PC-3 (cell line): ENCODE measurements at regions not wholly inside any gene's neighbourhood (a gene's known extent, or its start where the extent isn't known, plus 50 kb on each side); places are given as distances from the start of the nearest gene placed in this dataset.

Source experiments
- ATAC-seq: fragments of 200-7000 bp; cut with Tn5 transposase; 2 replicates; pipeline ENCODE4 v1.9.1; 2020; ENCODE audit warnings: mild to moderate bottlenecking, moderate library complexity
- BruUV-seq: library from RNA; stranded (reverse); fragments of 400-500 nt; replicated peaks from 2 replicates; lab custom pipeline; 2021; lab: Mats Ljungman, UMichigan
- CTCF ChIA-PET: fragments of 300-600 bp; sonication (Branson Sonifier 250); formaldehyde crosslinking; loops from one replicate; lab custom pipeline; 2022; ENCODE audit warnings: antibody characterized with exemption; lab: Charles Lee
- POLR2A ChIA-PET: fragments of 300-600 bp; sonication (Branson Sonifier 250); formaldehyde crosslinking; loops from one replicate; lab custom pipeline; 2022; ENCODE audit warnings: antibody characterized with exemption; ENCODE audit not compliant: unreplicated experiment; lab: Charles Lee
- DNase-seq: peaks from one replicate; pipeline ENCODE4 v3.0.0-alpha.2; 2015
- H2AFZ ChIP-seq: fragments of 300-600 bp; sonication (generic); 2 replicates; pipeline ENCODE4 v1.6.0; 2016; ENCODE audit warnings: antibody characterized with exemption, low read length
- H3F3A ChIP-seq: fragments of 300-600 bp; sonication (generic); one replicate; pipeline ENCODE4 v1.6.0; 2017; ENCODE audit warnings: antibody characterized with exemption, low read length, control low read depth, mild to moderate bottlenecking; ENCODE audit not compliant: unreplicated experiment
- H3K27ac ChIP-seq: fragments of 300-600 bp; sonication (generic); 2 replicates; pipeline ENCODE4 v1.5.1; 2016; ENCODE audit warnings: mild to moderate bottlenecking, low read length
- H3K27me3 ChIP-seq: fragments of 300-600 bp; sonication (generic); 2 replicates; pipeline ENCODE4 v1.6.1; 2016; ENCODE audit warnings: low read length, mixed read lengths
- H3K36me3 ChIP-seq: fragments of 300-600 bp; sonication (generic); 2 replicates; pipeline ENCODE4 v1.6.1; 2016; ENCODE audit warnings: low read depth, mixed run types, low read length, mixed read lengths
- H3K4me1 ChIP-seq: fragments of 300-600 bp; sonication (generic); 2 replicates; pipeline ENCODE4 v1.5.1; 2016; ENCODE audit warnings: low read length; ENCODE audit not compliant: insufficient read depth
- H3K4me2 ChIP-seq: fragments of 300-600 bp; sonication (generic); 2 replicates; pipeline ENCODE4 v1.6.0; 2016; ENCODE audit warnings: low read length
- H3K4me3 ChIP-seq: fragments of 300-600 bp; sonication (generic); 2 replicates; pipeline ENCODE4 v1.5.1; 2016; ENCODE audit warnings: mild to moderate bottlenecking, low read length, mixed read lengths
- H3K79me2 ChIP-seq: fragments of 300-600 bp; sonication (generic); 2 replicates; pipeline ENCODE4 v1.6.1; 2017; ENCODE audit warnings: low read length, mixed read lengths
- H3K9ac ChIP-seq: fragments of 300-600 bp; sonication (generic); 2 replicates; pipeline ENCODE4 v1.6.0; 2016; ENCODE audit warnings: mild to moderate bottlenecking, low read length
- H3K9me2 ChIP-seq: fragments of 300-600 bp; sonication (generic); replicated peaks from 2 replicates; pipeline ENCODE4 v1.6.1; 2016; ENCODE audit warnings: mixed run types, low read length, mixed read lengths
- H3K9me3 ChIP-seq: fragments of 300-600 bp; sonication (generic); 2 replicates; pipeline ENCODE4 v1.6.1; 2016; ENCODE audit warnings: low read length, mixed read lengths
- H4K20me1 ChIP-seq: fragments of 300-600 bp; sonication (generic); 2 replicates; pipeline ENCODE4 v1.6.1; 2016; ENCODE audit warnings: low read length, mixed read lengths
- CTCF ChIP-seq: fragments of 300-600 bp; sonication (generic); conservative IDR thresholded peaks from 2 replicates; pipeline ENCODE4 v1.5.1; 2017; ENCODE audit warnings: antibody characterized with exemption, low read depth, mild to moderate bottlenecking, low read length
- EZH2 ChIP-seq: fragments of 300-600 bp; sonication (generic); IDR thresholded peaks from one replicate; pipeline ENCODE4 v1.6.1; 2017; ENCODE audit warnings: antibody characterized with exemption, mild to moderate bottlenecking, low read length; ENCODE audit not compliant: unreplicated experiment
- EZH2phosphoT487 ChIP-seq: fragments of 300-600 bp; sonication (generic); IDR thresholded peaks from 2 replicates; pipeline ENCODE4 v1.6.1; 2018; ENCODE audit warnings: mild to moderate bottlenecking, antibody characterized with exemption, low read length, borderline replicate concordance
- intact Hi-C: fragments of 100-400 bp; cut with micrococcal nuclease; formaldehyde crosslinking; loops from 2 replicates; pipeline ENCODE4 v1.9.0; 2023

GRCh38 chr18:67433971-67434370 lies 82.5 kb downstream of the DSEL start:
- Histone ChIP-seq H2AFZ (no peak overlapping the region), H3K9me2 (no peaks in the 10 kb centered on the region), H3K36me3 (no peaks in the 10 kb centered on the region; the same call in 1 of the 2 replicates), H3F3A (no peaks in the 10 kb centered on the region), H3K9ac (no peak overlapping the region), H4K20me1 (no peaks in the 10 kb centered on the region), H3K27ac (no peak overlapping the region), H3K4me2 (no peak overlapping the region), H3K79me2 (no peaks in the 10 kb centered on the region), H3K4me3 (no peak overlapping the region), H3K27me3 (no peaks in the 10 kb centered on the region), H3K4me1 (no peaks in the 10 kb centered on the region; the same call in 1 of the 2 replicates), H3K9me3 (peaks cover 10% of the 10 kb centered on the region; the same call in 1 of the 2 replicates)
- ChIA-PET POLR2A (no interaction called here), CTCF (no interaction called here)
- no TSS peak for BruUV-seq
- no peak for DNase-seq
- no peak for TF ChIP-seq EZH2phosphoT487
- TF ChIP-seq EZH2 = no peak
- TF ChIP-seq CTCF = no peak
- ATAC-seq = no peak
- intact Hi-C loops = no loop called here

- peaks cover 10% of the 10 kb centered on the region; the same call in 1 of the 2 replicates for H3K9me3 ChIP-seq
- no peaks in the 10 kb centered on the region for H3K9me2 ChIP-seq
- DNase-seq (no peak), ATAC-seq (no peak)
- no peaks in the 10 kb centered on the region for H4K20me1 ChIP-seq
- no peak overlapping the region for H3K9ac ChIP-seq
- no peak overlapping the region for H3K4me3 ChIP-seq
- H3K36me3 ChIP-seq = no peaks in the 10 kb centered on the region
- no peaks in the 10 kb centered on the region for H3K79me2 ChIP-seq
- H3K4me2 ChIP-seq = no peak overlapping the region
- H2AFZ ChIP-seq = no peak overlapping the region
- intact Hi-C loops = no loop called here
- no peak overlapping the region for H3K27ac ChIP-seq
- BruUV-seq = no TSS peak
- POLR2A ChIA-PET = no interaction called here
- H3F3A ChIP-seq = peaks cover 4% of the 10 kb centered on the region
- H3K27me3 ChIP-seq = no peaks in the 10 kb centered on the region
- TF ChIP-seq EZH2 (no peak), EZH2phosphoT487 (no peak), CTCF (no peak)
- CTCF ChIA-PET = no interaction called here
- H3K4me1 ChIP-seq = peaks cover 8% of the 10 kb centered on the region
Observed at GRCh38 chr18:67432806-67433205, 83.7 kb downstream of the DSEL start.

GRCh38 chr18:67428805-67429204 lies 87.7 kb downstream of the DSEL start:
- Histone ChIP-seq H3K27me3 (no peaks in the 10 kb centered on the region), H3K36me3 (no peaks in the 10 kb centered on the region), H3K9ac (no peak overlapping the region), H4K20me1 (no peaks in the 10 kb centered on the region), H3K27ac (peak overlapping the region; percentile 56), H3K9me2 (no peaks in the 10 kb centered on the region), H2AFZ (no peak overlapping the region), H3K4me1 (peaks cover 28% of the 10 kb centered on the region), H3K4me2 (peak overlapping the region; percentile 43), H3F3A (peaks cover 4% of the 10 kb centered on the region), H3K4me3 (no peak overlapping the region; the same call in 1 of the 2 replicates), H3K9me3 (no peaks in the 10 kb centered on the region), H3K79me2 (no peaks in the 10 kb centered on the region)
- DNase-seq (peak; percentile 84), ATAC-seq (peak; percentile 72)
- intact Hi-C loops = loop anchor here (2.0 to 5.0 kb wide), 2 partner anchors 68 to 117 kb away; no protein-coding TSS in a partner anchor
- ChIA-PET CTCF (no interaction called here), POLR2A (no interaction called here)
- TF ChIP-seq EZH2 = no peak
- TF ChIP-seq EZH2phosphoT487 = no peak
- no peak for TF ChIP-seq CTCF
- BruUV-seq = no TSS peak
